T-helper 2 cell (primary cell): ENCODE measurements at regions not wholly inside any gene's neighbourhood (a gene's known extent, or its start where the extent isn't known, plus 50 kb on each side); places are given as distances from the start of the nearest gene placed in this dataset.
A peak's percentile ranks its signal among the peaks of the same experiment; 100 is the strongest.
"Not testable (repeated sequence)": the region's sequence is repeated elsewhere in the genome, so short reads cannot be mapped to it uniquely, and the experiment has no call there.

Experiments used
- DNase-seq, 5 experiments: peaks; one replicate each; pipeline versions ENCODE4 v3.0.0 to v3.0.0-alpha.2; 2012 to 2022

- no peak for DNase-seq
Observed at GRCh38 chr7:148515237-148515636, 75.3 kb upstream of the C7orf33 start.

- DNase-seq = no peak
Observed at GRCh38 chr7:148515728-148516695, 74.6 kb upstream of the C7orf33 start.

- not testable (repeated sequence) for DNase-seq
Observed at GRCh38 chr7:148519386-148519785, 71.2 kb upstream of the C7orf33 start.

- DNase-seq = no peak
Observed at GRCh38 chr7:148521271-148521670, 69.3 kb upstream of the C7orf33 start.

GRCh38 chr7:148523550-148523949 is 67.0 kb upstream of the C7orf33 start:
- no peak for DNase-seq

DNA sequence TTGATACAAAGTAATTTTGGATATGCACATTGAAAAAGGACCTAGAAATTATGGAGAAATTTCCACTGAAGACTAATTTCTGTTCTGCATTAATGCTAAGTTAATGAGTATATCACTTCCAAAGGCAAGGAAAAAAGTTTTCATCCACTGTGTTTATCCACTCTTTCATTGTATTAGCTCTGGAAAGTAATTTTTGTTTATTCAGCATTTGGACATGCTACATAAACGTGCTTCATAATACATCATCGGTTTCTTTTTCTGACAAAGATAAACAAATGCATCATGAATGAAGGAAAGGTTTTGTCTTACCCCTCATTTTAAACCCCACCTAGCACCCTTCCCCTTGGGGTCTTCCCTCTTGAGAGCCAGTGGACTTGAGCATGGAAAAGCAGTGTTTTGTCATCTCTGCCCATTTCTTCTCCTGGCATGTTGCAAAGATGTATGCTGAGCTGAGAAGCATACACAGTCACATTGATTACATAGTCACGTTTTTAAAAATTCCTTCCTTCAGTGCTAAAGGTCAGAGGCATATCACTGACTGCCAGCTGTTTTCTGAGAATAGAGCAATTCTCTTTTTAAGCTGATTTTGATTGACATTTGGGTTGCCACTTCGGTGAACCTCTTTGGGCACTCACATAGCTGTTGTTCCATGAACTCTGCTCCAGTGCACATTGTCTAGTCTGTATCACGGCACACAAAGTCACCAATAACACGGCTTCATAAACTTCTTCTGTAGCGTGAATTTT is 65.9 kb upstream of the C7orf33 start:
- no peak for DNase-seq

- peak; percentile 57 to 93 (median 80) for DNase-seq
Observed at GRCh38 chr7:148527717-148528168, 62.8 kb upstream of the C7orf33 start.

- peak in 2 of 5 experiments; percentile 3 to 41 for DNase-seq
Observed at GRCh38 chr7:148535217-148535616, 55.3 kb upstream of the C7orf33 start.

GRCh38 chr7:148537435-148537834 is 53.1 kb upstream of the C7orf33 start:
- no peak for DNase-seq

DNA sequence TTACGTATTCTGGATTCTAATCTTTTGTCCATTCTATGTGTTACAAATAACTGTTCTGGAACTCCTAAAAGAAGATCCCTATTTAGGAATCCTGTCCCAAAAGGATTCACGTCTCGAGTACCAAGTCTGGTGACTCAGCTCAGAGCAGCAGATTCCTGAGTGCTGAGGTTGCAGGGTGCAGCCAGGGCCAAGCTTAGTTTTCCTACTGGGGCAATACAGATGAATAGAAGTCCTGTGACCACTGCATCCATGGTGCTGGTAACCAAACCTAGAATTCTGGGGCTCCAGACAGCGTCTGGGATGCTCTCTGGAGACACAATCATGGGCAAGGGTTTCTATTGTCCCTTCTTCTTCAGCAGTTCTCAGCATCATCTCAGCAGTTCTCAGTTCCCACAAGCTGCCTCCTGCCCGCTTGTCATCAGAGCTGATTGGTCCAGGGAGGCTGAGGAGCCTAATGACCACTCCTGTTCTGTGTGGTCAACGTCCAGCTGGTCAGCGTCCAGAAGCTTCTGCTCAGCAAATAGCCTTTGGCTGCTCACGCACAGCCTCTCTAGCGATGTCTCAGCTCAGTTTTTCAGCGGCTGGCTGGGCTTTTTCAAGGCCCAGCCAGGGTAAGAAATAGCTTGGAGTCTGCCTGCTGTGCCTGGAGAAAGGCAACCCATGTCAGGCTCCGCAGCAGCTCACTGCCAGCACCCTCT is 50.4 kb upstream of the C7orf33 start:
- DNase-seq = no peak
